ENCODE measurements at regions not wholly inside any gene's neighbourhood (a gene's known extent, or its start where the extent isn't known, plus 50 kb on each side); places are given as distances from the start of the nearest gene placed in this dataset.

- no peak for DNase-seq
- Histone ChIP-seq H3K27me3 (no peaks in the 10 kb centered on the region), H3K9me3 (no peaks in the 10 kb centered on the region), H3K27ac (peak overlapping the region in 1 of 4 donors; percentile 50), H3K36me3 (no peaks in the 10 kb centered on the region), H3K4me1 (peaks cover 0 to 4% (median 0%) of the 10 kb centered on the region in 3 donors), H3K4me3 (no peak overlapping the region)
- FAIRE-seq = no peak
- peak in 3 of 4 donors; percentile 63 to 77 (median 76) for ATAC-seq
- TF ChIP-seq CTCF (IDR thresholded peaks at IDR 0.05) = no peak
- intact Hi-C loops (cut with DNase I) = no loop called here
- 18 to 20% methylated on average over 5 of the region's 5 CpGs for WGBS, 2 donors
These were observed 666.7 kb upstream of the NRP1 start for GRCh38 chr10:34001087-34001580.

- H3K4me3 ChIP-seq = no peak overlapping the region
- ATAC-seq (no peak), FAIRE-seq (no peak), DNase-seq (no peak)
- no peaks in the 10 kb centered on the region for H3K36me3 ChIP-seq
- no peaks in the 10 kb centered on the region for H3K4me1 ChIP-seq
- H3K9me3 ChIP-seq = no peaks in the 10 kb centered on the region
- TF ChIP-seq CTCF (IDR thresholded peaks at IDR 0.05) = no peak
- WGBS, 2 donors = 85 to 88% methylated on average over 5 of the region's 5 CpGs
- intact Hi-C loops (cut with DNase I) = no loop called here
- no peak overlapping the region for H3K27ac ChIP-seq
- no peaks in the 10 kb centered on the region for H3K27me3 ChIP-seq
These were observed 659.5 kb upstream of the NRP1 start for GRCh38 chr10:33993917-33994316.

GRCh38 chr10:33991924-33992323 is 657.5 kb upstream of the NRP1 start:
- no peak for ATAC-seq
- Histone ChIP-seq H3K27ac (no peak overlapping the region), H3K27me3 (no peaks in the 10 kb centered on the region), H3K36me3 (no peaks in the 10 kb centered on the region), H3K4me1 (no peaks in the 10 kb centered on the region), H3K9me3 (no peaks in the 10 kb centered on the region), H3K4me3 (no peak overlapping the region)
- WGBS, 2 donors = 76 to 81% methylated on average over 3 of the region's 3 CpGs
- no peak for FAIRE-seq
- TF ChIP-seq CTCF (IDR thresholded peaks at IDR 0.05) = no peak
- intact Hi-C loops (cut with DNase I) = no loop called here
- DNase-seq = no peak

GRCh38 chr10:33986515-33986914 is 652.0 kb upstream of the NRP1 start:
- DNase-seq (no peak), ATAC-seq (peak in 3 of 4 donors; percentile 27 to 37 (median 32)), FAIRE-seq (no peak)
- no peak for TF ChIP-seq CTCF (IDR thresholded peaks at IDR 0.05)
- WGBS, 2 donors = 18 to 23% methylated on average over 4 of the region's 4 CpGs
- H3K4me1 ChIP-seq = no peaks in the 10 kb centered on the region
- H3K27me3 ChIP-seq = no peaks in the 10 kb centered on the region
- intact Hi-C loops (cut with DNase I) = no loop called here
- no peaks in the 10 kb centered on the region for H3K9me3 ChIP-seq
- H3K4me3 ChIP-seq = no peak overlapping the region
- H3K27ac ChIP-seq = no peak overlapping the region
- no peaks in the 10 kb centered on the region for H3K36me3 ChIP-seq

GRCh38 chr10:33986016-33986415 is 651.5 kb upstream of the NRP1 start:
- DNase-seq (no peak), FAIRE-seq (no peak), ATAC-seq (no peak)
- H3K4me1 ChIP-seq = no peaks in the 10 kb centered on the region
- no peaks in the 10 kb centered on the region for H3K36me3 ChIP-seq
- H3K27me3 ChIP-seq = no peaks in the 10 kb centered on the region
- intact Hi-C loops (cut with DNase I) = no loop called here
- WGBS, 2 donors = 57 to 59% methylated on average over 4 of the region's 4 CpGs
- no peak for TF ChIP-seq CTCF (IDR thresholded peaks at IDR 0.05)
- no peaks in the 10 kb centered on the region for H3K9me3 ChIP-seq
- no peak overlapping the region for H3K4me3 ChIP-seq
- no peak overlapping the region for H3K27ac ChIP-seq
